ENCODE measurements at regions not wholly inside any gene's neighbourhood (a gene's known extent, or its start where the extent isn't known, plus 50 kb on each side); places are given as distances from the start of the nearest gene placed in this dataset.
"Not testable (repeated sequence)": the region's sequence is repeated elsewhere in the genome, so short reads cannot be mapped to it uniquely, and the experiment has no call there.

DNA sequence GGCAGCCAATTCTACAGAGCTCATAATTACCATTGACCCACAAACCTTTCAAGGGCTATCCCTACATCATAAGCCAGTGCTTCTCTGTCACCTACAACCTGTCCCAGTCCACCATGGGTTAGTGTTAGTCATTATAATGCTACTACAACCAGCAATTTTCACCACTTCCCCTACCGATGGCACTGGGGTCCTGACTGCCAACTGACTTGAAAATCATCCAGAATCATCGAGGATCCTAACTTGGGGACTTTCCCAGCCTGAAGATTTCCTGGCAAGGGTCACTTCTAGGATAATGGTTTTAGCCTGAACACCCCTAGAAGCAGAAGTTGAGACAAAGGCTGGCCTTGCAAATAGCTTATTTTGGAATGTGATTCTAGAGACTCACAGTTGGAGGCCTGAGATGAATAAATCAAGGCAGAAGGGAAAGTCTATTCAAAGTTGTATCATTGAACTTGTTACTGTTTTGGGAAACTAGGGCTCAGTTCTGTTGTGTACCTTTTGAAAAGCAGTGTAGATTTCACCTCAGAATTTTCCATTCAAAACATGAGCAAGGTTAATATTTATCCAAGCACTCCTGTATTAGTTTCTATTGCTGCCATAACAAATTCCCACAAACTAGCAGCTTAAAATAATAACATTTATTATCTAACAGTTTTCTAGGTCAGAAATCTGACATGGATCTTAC, 633.0 kb downstream of the LRRC70 start:
- Mint-ChIP-seq H3K27me3 (ENCODE audit: unreplicated experiment) (no peaks in the 10 kb centered on the region), H3K4me1 (ENCODE audit: low read depth, unreplicated experiment) (no peaks in the 10 kb centered on the region), H3K36me3 (ENCODE audit: insufficient read depth, unreplicated experiment) (no peaks in the 10 kb centered on the region), H3K27ac (ENCODE audit: unreplicated experiment) (no peak overlapping the region), H3K9me3 (ENCODE audit: low read depth, unreplicated experiment) (no peaks in the 10 kb centered on the region), H3K4me3 (ENCODE audit: low read depth, unreplicated experiment) (no peak overlapping the region)
- intact Hi-C loops (cut with micrococcal nuclease; ENCODE audit: unreplicated experiment), result no loop called here
- CTCF ChIA-PET, result interaction anchor here (0.5 kb wide), 1 partner anchor 92 kb away, joined by 4 read pairs; no protein-coding TSS in a partner anchor
- TF ChIP-seq, protein P1, sequence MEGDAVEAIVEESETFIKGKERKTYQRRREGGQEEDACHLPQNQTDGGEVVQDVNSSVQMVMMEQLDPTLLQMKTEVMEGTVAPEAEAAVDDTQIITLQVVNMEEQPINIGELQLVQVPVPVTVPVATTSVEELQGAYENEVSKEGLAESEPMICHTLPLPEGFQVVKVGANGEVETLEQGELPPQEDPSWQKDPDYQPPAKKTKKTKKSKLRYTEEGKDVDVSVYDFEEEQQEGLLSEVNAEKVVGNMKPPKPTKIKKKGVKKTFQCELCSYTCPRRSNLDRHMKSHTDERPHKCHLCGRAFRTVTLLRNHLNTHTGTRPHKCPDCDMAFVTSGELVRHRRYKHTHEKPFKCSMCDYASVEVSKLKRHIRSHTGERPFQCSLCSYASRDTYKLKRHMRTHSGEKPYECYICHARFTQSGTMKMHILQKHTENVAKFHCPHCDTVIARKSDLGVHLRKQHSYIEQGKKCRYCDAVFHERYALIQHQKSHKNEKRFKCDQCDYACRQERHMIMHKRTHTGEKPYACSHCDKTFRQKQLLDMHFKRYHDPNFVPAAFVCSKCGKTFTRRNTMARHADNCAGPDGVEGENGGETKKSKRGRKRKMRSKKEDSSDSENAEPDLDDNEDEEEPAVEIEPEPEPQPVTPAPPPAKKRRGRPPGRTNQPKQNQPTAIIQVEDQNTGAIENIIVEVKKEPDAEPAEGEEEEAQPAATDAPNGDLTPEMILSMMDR (IDR thresholded peaks at IDR 0.05; ENCODE audit: unreplicated experiment), result no peak
- DNase-seq, result no peak
- no TSS peak for BruUV-seq (replicated peaks)

DNA sequence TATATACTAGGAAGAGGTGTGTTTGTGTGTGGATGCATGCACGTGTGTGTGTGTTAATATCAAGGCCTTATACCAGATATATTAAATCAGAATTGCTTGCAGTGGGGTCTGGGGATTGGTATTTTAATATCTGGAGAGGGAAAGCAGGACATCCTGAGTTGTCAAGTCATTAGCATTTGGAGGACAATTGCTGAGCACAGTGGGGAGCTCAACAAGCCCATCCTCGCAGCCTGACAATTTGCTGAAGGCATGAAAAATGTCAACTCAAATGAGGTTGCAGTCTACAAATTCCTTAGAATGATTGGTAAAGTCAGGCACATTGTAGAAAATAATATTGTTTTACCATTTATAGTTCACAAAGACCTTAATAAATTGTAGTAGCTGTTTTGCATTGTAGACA, 627.4 kb downstream of the LRRC70 start:
- BruUV-seq (replicated peaks), result no TSS peak
- Mint-ChIP-seq H3K9me3 (ENCODE audit: low read depth, unreplicated experiment) (peaks cover 7% of the 10 kb centered on the region), H3K27me3 (ENCODE audit: unreplicated experiment) (no peaks in the 10 kb centered on the region), H3K4me3 (ENCODE audit: low read depth, unreplicated experiment) (no peak overlapping the region), H3K36me3 (ENCODE audit: insufficient read depth, unreplicated experiment) (no peaks in the 10 kb centered on the region), H3K4me1 (ENCODE audit: low read depth, unreplicated experiment) (no peaks in the 10 kb centered on the region), H3K27ac (ENCODE audit: unreplicated experiment) (no peak overlapping the region)
- TF ChIP-seq, protein P1 (IDR thresholded peaks at IDR 0.05; ENCODE audit: unreplicated experiment), result no peak
- intact Hi-C loops (cut with micrococcal nuclease; ENCODE audit: unreplicated experiment), result no loop called here
- no peak for DNase-seq
- CTCF ChIA-PET, result no interaction called here

DNA sequence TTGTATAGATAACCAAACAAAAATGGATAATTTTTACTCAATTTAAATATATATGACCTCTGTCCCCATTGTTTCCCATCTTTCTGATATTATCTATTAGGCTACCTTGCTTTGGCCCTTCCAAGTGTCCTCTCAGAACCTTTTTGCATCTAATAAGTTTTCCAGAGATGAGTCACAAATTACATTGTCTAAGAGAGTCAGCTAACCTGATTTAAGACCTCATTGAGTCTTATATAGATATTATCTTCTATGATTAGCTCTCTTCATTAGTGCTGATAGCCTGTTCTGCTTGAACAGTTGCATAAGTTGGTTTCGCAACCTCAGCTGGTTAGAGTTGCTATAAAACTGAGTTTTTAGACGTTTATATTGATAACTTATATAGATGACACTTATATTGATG, 623.1 kb downstream of the LRRC70 start:
- DNase-seq, result no peak
- CTCF ChIA-PET, result interaction anchor here (0.6 kb wide), 1 partner anchor 74 kb away, joined by 3 read pairs; no protein-coding TSS in a partner anchor
- peaks cover 7% of the 10 kb centered on the region for H3K9me3 Mint-ChIP-seq (ENCODE audit: low read depth, unreplicated experiment)
- H3K4me3 Mint-ChIP-seq (ENCODE audit: low read depth, unreplicated experiment), result no peak overlapping the region
- no peak overlapping the region for H3K27ac Mint-ChIP-seq (ENCODE audit: unreplicated experiment)
- no peaks in the 10 kb centered on the region for H3K4me1 Mint-ChIP-seq (ENCODE audit: low read depth, unreplicated experiment)
- TF ChIP-seq, protein P1 (IDR thresholded peaks at IDR 0.05; ENCODE audit: unreplicated experiment), result no peak
- no peaks in the 10 kb centered on the region for H3K27me3 Mint-ChIP-seq (ENCODE audit: unreplicated experiment)
- H3K36me3 Mint-ChIP-seq (ENCODE audit: insufficient read depth, unreplicated experiment), result no peaks in the 10 kb centered on the region
- BruUV-seq (replicated peaks), result no TSS peak
- intact Hi-C loops (cut with micrococcal nuclease; ENCODE audit: unreplicated experiment), result no loop called here

DNA sequence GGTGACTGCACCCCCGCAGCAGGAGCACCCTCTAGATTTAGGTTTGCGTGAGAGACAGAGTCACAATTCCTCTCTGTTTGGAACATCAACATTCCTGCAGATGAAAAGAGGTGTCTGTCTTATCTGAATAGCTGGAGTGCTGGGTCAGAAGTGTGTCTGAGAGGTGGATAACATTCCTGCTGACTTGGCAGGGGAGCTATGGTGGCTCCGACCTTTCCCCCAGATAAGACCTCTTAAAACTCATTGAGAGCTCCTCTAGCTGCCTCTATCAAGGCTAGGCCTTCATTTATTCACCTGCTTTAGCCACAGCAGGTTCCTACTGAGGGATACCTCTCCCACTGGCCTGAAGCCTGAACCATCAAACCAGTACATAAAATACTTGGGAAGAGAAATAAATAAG, 615.5 kb downstream of the LRRC70 start:
- intact Hi-C loops (cut with micrococcal nuclease; ENCODE audit: unreplicated experiment), result no loop called here
- Mint-ChIP-seq H3K27ac (ENCODE audit: unreplicated experiment) (no peak overlapping the region), H3K9me3 (ENCODE audit: low read depth, unreplicated experiment) (peaks cover 2% of the 10 kb centered on the region), H3K4me3 (ENCODE audit: low read depth, unreplicated experiment) (no peak overlapping the region), H3K4me1 (ENCODE audit: low read depth, unreplicated experiment) (no peaks in the 10 kb centered on the region), H3K36me3 (ENCODE audit: insufficient read depth, unreplicated experiment) (no peaks in the 10 kb centered on the region), H3K27me3 (ENCODE audit: unreplicated experiment) (no peaks in the 10 kb centered on the region)
- DNase-seq, result no peak
- CTCF ChIA-PET, result no interaction called here
- BruUV-seq (replicated peaks), result no TSS peak
- TF ChIP-seq, protein P1 (IDR thresholded peaks at IDR 0.05; ENCODE audit: unreplicated experiment), result no peak

DNA sequence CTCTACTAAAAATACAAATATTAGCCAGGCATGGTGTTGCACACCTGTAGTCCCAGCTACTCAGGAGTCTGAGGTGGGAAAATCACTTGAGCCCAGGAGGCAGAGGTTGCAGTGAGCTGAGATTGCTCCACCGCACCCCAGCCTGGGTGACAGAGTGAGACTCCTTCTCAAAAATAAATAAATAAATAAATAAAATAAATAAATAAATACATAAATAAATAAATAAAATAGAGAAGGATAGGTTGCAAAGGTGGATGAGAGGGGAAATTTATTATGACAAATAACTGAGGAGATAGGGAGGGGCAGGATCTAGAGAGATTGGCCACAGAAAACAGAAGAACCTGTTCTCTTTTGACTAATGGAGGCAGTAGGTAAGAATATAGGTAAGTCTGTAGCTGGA, 601.6 kb downstream of the LRRC70 start:
- DNase-seq; H3K36me3 Mint-ChIP-seq (ENCODE audit: insufficient read depth, unreplicated experiment); H3K27ac Mint-ChIP-seq (ENCODE audit: unreplicated experiment); H3K4me1 Mint-ChIP-seq (ENCODE audit: low read depth, unreplicated experiment); BruUV-seq (replicated peaks); H3K9me3 Mint-ChIP-seq (ENCODE audit: low read depth, unreplicated experiment); intact Hi-C loops (cut with micrococcal nuclease; ENCODE audit: unreplicated experiment); CTCF ChIA-PET; H3K27me3 Mint-ChIP-seq (ENCODE audit: unreplicated experiment); H3K4me3 Mint-ChIP-seq (ENCODE audit: low read depth, unreplicated experiment): not testable (repeated sequence)

Measured in Calu3 (cell line).